ENCODE measurements at regions not wholly inside any gene's neighbourhood (a gene's known extent, or its start where the extent isn't known, plus 50 kb on each side); places are given as distances from the start of the nearest gene placed in this dataset.

- no peak for DNase-seq
- no peak for ATAC-seq
Measured at GRCh38 chr15:39084674-39085530, 496.0 kb upstream of the THBS1 start.

GRCh38 chr15:39086641-39087040 is 494.2 kb upstream of the THBS1 start:
- no peak for ATAC-seq
- DNase-seq, result no peak

- DNase-seq (no peak), ATAC-seq (no peak)
Measured at GRCh38 chr15:39088156-39088555, 492.7 kb upstream of the THBS1 start.

- ATAC-seq (no peak), DNase-seq (no peak)
Measured at GRCh38 chr15:39092354-39092753, 488.5 kb upstream of the THBS1 start.

- DNase-seq (no peak), ATAC-seq (no peak)
Measured at GRCh38 chr15:39092761-39093160, 488.1 kb upstream of the THBS1 start.

- ATAC-seq (no peak), DNase-seq (no peak)
Measured at GRCh38 chr15:39094116-39094515, 486.8 kb upstream of the THBS1 start.

GRCh38 chr15:39095218-39095879 is 485.5 kb upstream of the THBS1 start:
- ATAC-seq, result no peak
- no peak for DNase-seq

- ATAC-seq (no peak), DNase-seq (no peak)
Measured at GRCh38 chr15:39096608-39097205, 484.2 kb upstream of the THBS1 start.

- no peak for DNase-seq
- no peak for ATAC-seq
Measured at GRCh38 chr15:39099524-39099923, 481.4 kb upstream of the THBS1 start.

- ATAC-seq (no peak), DNase-seq (no peak)
Measured at GRCh38 chr15:39100106-39100660, 480.7 kb upstream of the THBS1 start.

GRCh38 chr15:39102431-39102830 is 478.4 kb upstream of the THBS1 start:
- DNase-seq (no peak), ATAC-seq (no peak)

- no peak for ATAC-seq
- DNase-seq, result no peak
Measured at GRCh38 chr15:39106950-39107349, 473.9 kb upstream of the THBS1 start.

GRCh38 chr15:39108021-39108420 is 472.9 kb upstream of the THBS1 start:
- DNase-seq (no peak), ATAC-seq (no peak)

- ATAC-seq, result no peak
- no peak for DNase-seq
Measured at GRCh38 chr15:39110336-39110735, 470.5 kb upstream of the THBS1 start.

GRCh38 chr15:39110746-39111145 is 470.1 kb upstream of the THBS1 start:
- ATAC-seq, result no peak
- no peak for DNase-seq

GRCh38 chr15:39113741-39114140 is 467.1 kb upstream of the THBS1 start:
- DNase-seq, result no peak
- no peak for ATAC-seq

- ATAC-seq (no peak), DNase-seq (no peak)
Measured at GRCh38 chr15:39114690-39115378, 466.0 kb upstream of the THBS1 start.

GRCh38 chr15:39115379-39116057 is 465.4 kb upstream of the THBS1 start:
- DNase-seq, result no peak

GRCh38 chr15:39118510-39118909 is 462.4 kb upstream of the THBS1 start:
- DNase-seq (no peak), ATAC-seq (no peak)

More at GRCh38 chr15:39115379-39116057, 465.4 kb upstream of the THBS1 start:
- ATAC-seq, result no peak

GRCh38 chr15:39124155-39124552 is 456.7 kb upstream of the THBS1 start:
- no peak for ATAC-seq
- no peak for DNase-seq

GRCh38 chr15:39124553-39125171 is 456.2 kb upstream of the THBS1 start:
- no peak for ATAC-seq
- DNase-seq, result no peak
